ENCODE measurements at regions not wholly inside any gene's neighbourhood (a gene's known extent, or its start where the extent isn't known, plus 50 kb on each side); places are given as distances from the start of the nearest gene placed in this dataset.
"Not testable (repeated sequence)": the region's sequence is repeated elsewhere in the genome, so short reads cannot be mapped to it uniquely, and the experiment has no call there.

DNA sequence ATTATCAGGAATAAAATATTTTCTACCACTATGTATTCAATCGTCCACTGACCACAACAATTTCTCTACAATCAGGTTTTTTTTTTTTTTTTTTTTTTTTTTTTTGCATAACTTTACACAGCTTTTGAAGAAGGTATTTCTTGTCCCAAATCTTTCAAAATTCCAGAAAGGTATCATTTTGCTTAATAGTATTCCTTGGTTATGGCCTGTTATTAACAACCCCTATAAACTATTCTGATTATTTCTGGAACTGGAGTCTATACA is 145.3 kb downstream of the ALX1 start:
- DNase-seq (ENCODE audit: low read depth, low spot score) = no peak

GRCh38 chr12:85425926-85426325 is 145.9 kb downstream of the ALX1 start:
- DNase-seq (ENCODE audit: low read depth, low spot score) = no peak

DNA sequence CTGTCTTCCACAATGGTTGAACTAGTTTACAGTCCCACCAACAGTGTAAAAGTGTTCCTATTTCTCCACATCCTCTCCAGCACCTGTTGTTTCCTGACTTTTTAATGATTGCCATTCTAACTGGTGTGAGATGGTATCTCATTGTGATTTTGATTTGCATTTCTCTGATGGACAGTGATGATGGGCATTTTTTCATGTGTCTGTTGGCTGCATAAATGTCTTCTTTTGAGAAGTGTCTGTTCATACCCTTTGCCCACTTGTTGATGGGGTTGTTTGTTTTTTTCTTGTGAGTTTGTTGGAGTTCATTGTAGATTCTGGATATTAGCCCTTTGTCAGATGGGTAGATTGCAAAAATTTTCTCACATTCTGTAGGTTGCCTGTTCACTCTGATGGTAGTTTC is 153.1 kb downstream of the ALX1 start:
- not testable (repeated sequence) for DNase-seq (ENCODE audit: low read depth, low spot score)

GRCh38 chr12:85440271-85440670 is 160.3 kb downstream of the ALX1 start:
- no peak for DNase-seq (ENCODE audit: low read depth, low spot score)

GRCh38 chr12:85441025-85441424 is 161.0 kb downstream of the ALX1 start:
- DNase-seq (ENCODE audit: low read depth, low spot score) = no peak

GRCh38 chr12:85441741-85442140 is 161.7 kb downstream of the ALX1 start:
- DNase-seq (ENCODE audit: low read depth, low spot score) = no peak

- no peak for DNase-seq (ENCODE audit: low read depth, low spot score)
Measured at GRCh38 chr12:85445060-85445938, 165.3 kb downstream of the ALX1 start.

DNA sequence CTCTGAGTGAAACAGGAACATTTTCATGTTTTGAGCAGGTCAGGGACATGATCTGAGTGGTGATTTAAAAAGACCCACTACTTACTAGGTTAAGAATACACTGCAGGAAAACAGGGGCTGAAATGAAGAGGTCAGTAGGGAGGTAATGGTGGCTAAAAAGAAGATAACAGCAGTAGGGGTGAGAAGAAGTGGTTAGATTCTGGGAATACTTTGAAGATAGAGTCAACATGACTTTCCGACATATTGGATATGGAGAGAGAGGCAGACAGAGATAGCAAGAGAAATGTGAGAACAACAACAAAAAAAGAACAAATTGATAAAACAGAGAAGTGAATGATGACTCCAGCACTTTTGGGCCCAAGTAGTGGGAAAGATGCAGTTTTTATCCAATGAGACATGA is 168.0 kb downstream of the ALX1 start:
- DNase-seq (ENCODE audit: low read depth, low spot score) = no peak

DNA sequence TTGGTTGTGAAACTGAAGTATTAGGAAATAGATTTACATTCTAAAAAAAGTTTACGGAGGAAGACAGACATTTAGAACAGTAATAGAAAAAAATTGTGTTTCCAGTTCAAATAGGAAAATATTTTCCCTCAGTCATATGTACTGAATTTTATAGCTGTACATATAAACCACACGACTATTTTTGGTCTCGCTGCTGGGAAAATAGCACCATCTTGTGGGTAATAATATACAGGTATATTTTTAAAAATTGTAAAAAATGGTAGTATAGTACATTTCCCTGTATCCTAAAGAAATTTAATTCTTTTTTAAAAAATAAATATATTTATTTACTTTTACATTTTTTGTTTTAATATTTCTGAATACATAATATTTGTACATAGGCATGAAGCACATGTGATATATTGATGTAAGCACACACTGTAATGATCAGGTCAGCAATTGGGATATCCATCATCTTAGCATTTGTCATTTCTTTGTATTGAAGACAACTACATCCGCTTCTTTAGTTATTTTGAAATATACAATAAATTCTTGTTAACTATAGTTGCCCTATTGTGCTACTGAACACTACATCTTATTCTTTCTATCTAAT is 168.6 kb downstream of the ALX1 start:
- no peak for DNase-seq (ENCODE audit: low read depth, low spot score)

DNA sequence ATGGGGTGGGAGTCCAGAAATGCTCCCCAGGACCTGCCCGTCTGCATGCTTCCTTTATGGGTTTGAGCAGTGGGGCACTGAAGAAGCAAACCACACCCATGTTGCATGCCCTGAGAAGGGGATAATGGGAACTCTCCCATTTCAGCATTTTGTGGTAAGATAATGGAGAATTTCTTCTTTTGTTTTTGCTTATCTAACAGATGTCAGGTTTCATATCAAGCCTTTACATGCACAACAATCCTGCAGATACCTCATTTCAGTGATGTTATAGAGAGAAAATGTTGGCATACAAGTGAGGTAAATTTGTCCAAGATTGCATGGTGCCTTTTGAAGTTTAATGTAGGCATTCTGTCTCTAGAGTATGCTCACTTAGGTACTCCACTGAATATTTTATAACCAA is 177.0 kb downstream of the ALX1 start:
- DNase-seq (ENCODE audit: low read depth, low spot score) = no peak

- DNase-seq (ENCODE audit: low read depth, low spot score) = no peak
Measured at GRCh38 chr12:85461127-85461526, 181.1 kb downstream of the ALX1 start.

GRCh38 chr12:85462888-85463287 is 182.9 kb downstream of the ALX1 start:
- no peak for DNase-seq (ENCODE audit: low read depth, low spot score)

DNA sequence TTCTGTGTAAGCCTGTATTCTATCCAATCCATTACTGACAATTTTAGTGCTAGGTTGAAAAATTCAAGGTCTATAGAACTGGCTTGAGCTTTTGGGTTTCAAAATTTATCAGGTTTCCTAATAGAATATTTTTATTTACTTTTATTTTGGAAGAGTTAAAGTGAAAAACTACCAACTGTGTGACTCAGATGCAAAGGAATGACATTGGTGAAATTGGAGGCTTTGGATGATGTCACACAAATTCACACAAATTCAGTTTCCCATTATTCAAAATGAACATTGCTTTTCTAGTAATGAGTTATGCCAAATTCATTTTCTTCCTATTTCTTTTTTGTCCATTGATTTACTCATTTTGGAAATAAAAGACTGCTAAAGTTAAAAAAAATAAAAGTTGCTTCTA is 186.9 kb downstream of the ALX1 start:
- no peak for DNase-seq (ENCODE audit: low read depth, low spot score)

DNA sequence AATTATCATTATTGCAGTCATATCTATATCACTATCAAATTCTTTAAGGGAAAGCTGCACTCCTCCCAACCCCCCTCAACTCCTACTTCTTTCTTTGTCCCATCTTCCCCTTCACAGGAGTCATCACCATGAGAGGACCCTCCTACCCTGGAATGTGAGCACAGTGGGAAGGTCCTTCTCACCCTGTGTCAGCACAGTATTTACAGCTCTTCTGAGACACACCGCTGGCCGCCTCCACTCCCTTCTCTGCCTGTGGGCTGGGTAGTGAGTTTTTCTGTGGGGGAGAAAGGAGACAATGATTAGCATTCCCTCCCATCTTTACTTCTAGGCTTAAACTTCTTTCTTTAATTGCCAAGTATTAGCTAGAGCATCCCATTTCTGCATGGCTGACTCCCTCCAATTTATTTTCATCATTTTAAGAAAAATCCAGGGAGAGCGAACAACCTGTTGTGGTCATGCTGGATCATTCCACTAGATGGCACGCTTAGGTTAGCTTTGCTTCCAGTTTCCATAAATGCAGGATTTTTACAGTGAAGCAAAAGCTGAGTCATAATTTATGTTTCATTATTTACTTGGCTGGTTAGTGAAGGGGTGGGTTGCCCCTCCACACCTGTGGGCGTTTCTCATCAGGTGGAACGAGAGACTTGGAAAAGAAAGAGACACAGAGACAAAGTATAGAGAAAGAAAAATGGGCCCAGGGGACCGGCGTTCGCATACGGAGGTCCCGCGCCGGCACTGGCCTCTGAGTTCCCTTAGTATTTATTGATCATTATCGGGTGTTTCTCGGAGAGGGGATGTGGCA is 188.5 kb downstream of the ALX1 start:
- DNase-seq (ENCODE audit: low read depth, low spot score) = peak; percentile 31

DNA sequence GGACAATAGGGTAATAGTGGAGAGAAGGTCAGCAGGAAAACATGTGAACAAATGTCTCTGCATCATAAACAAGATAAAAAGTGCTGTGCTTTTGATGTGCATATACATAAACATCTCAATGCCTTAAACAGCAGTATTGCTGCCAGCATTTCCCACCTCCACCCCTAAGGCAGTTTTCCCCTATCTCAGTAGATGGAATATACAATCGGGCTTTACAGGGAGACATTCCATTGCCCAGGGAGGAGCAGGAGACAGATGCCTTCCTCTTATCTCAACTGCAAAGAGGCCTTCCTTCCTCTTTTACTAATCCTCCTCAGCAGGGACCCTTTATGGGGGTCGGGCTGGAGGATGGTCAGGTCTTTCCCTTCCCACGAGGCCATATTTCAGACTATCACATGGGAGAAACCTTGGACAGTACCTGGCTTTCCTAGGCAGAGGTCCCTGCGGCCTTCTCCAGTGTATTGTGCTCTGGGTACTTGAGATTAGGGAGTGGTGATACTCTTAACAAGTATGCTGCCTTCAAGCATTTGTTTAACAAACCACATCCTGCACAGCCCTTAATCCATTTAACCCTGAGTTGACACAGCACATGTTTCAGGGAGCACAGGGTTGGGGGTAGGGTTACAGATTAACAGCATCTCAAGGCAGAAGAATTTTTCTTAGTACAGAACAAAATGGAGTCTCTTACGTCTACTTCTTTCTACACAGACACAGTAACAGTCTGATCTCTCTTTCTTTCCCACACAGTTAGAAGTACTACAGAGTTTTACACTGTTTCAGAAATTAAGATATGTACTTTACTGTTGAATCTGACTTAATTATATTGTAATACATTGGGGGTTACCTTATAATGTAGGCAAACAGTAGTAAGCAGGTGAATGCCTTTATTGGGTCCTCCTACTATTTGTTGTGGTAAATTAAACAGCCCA is 189.4 kb downstream of the ALX1 start:
- not testable (repeated sequence) for DNase-seq (ENCODE audit: low read depth, low spot score)

DNA sequence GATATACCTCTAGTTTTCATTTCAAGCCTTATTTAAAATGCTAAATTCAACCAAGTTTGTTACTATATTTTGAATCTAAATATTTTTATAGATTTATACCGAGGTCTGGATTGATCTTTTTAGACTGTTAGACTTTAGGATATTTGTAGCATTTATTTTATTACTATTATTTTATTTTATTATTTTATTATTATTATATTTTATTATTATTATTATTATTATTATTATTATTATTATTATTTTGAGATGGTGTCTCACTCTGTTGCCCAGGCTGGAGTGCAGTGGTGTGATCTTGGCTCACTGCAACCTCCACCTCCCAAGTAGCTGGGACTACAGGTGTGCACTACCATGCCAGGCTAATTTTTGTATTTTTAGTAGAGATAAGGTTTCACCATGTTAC is 195.3 kb downstream of the ALX1 start:
- not testable (repeated sequence) for DNase-seq (ENCODE audit: low read depth, low spot score)

- no peak for DNase-seq (ENCODE audit: low read depth, low spot score)
Measured at GRCh38 chr12:85476756-85477155, 196.7 kb downstream of the ALX1 start.

- DNase-seq (ENCODE audit: low read depth, low spot score) = no peak
Measured at GRCh38 chr12:85484387-85484786, 204.4 kb downstream of the ALX1 start.

GRCh38 chr12:85489194-85489593 is 209.2 kb downstream of the ALX1 start:
- DNase-seq (ENCODE audit: low read depth, low spot score) = no peak

GRCh38 chr12:85504164-85504563 is 224.1 kb downstream of the ALX1 start:
- DNase-seq (ENCODE audit: low read depth, low spot score) = no peak

- no peak for DNase-seq (ENCODE audit: low read depth, low spot score)
Measured at GRCh38 chr12:85504624-85505023, 224.6 kb downstream of the ALX1 start.

DNA sequence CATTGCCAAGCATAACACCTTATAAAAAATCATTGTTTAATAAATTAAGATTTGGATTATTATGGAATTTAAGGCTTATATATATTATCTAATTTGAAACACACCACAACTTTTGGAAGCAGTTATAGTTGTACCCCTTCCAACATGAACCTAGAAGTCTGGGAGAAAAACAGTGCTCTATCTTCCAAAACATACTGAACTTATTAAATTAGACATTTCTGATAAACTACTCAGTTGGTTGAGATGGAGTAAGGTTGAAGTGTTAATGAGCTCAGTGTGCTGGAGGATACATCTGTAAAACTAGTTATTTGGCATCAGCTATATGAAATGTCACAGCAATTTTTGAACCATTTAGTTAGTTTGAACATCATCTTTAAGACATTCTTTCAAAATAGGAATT is 227.4 kb downstream of the ALX1 start:
- no peak for DNase-seq (ENCODE audit: low read depth, low spot score)
